PC-9 (cell line): ENCODE measurements at regions not wholly inside any gene's neighbourhood (a gene's known extent, or its start where the extent isn't known, plus 50 kb on each side); places are given as distances from the start of the nearest gene placed in this dataset.

Experiments used
- CTCF ChIP-seq: fragments of 200-600 bp; sonication (generic); conservative IDR thresholded peaks from 2 replicates; pipeline ENCODE4 v1.6.1; 2017; ENCODE audit warnings: mixed run types, antibody characterized with exemption, mild to moderate bottlenecking, moderate library complexity
- EZH2 ChIP-seq: fragments of 200-600 bp; sonication (generic); IDR thresholded peaks from 2 replicates; pipeline ENCODE4 v1.8.0; 2017; ENCODE audit warnings: antibody characterized with exemption, low read depth

- no peak for TF ChIP-seq CTCF
- no peak for TF ChIP-seq EZH2
Observed at GRCh38 chr1:101739146-101739545, 257.6 kb downstream of the OLFM3 start.
